HG03135 (cell line): ENCODE measurements at regions not wholly inside any gene's neighbourhood (a gene's known extent, or its start where the extent isn't known, plus 50 kb on each side); places are given as distances from the start of the nearest gene placed in this dataset.

ENCODE experiments used
- ATAC-seq: cut with Tn5 transposase; IDR thresholded peaks from one replicate; pipeline ENCODE4 v1.9.1; 2021; ENCODE audit warnings: mild to moderate bottlenecking, moderate library complexity; ENCODE audit not compliant: unreplicated experiment

GRCh38 chr18:45255197-45255890 is 359.9 kb upstream of the SLC14A2 start:
- no peak for ATAC-seq

GRCh38 chr18:45260125-45260524 is 355.2 kb upstream of the SLC14A2 start:
- ATAC-seq: no peak

- no peak for ATAC-seq
Observed at GRCh38 chr18:45266023-45266422, 349.3 kb upstream of the SLC14A2 start.

- ATAC-seq: no peak
Observed at GRCh38 chr18:45267622-45268021, 347.7 kb upstream of the SLC14A2 start.

- ATAC-seq: no peak
Observed at GRCh38 chr18:45268583-45268982, 346.7 kb upstream of the SLC14A2 start.

GRCh38 chr18:45270289-45270771 is 344.9 kb upstream of the SLC14A2 start:
- no peak for ATAC-seq

GRCh38 chr18:45274026-45274425 is 341.2 kb upstream of the SLC14A2 start:
- no peak for ATAC-seq

- no peak for ATAC-seq
Observed at GRCh38 chr18:45275367-45276113, 339.7 kb upstream of the SLC14A2 start.

- ATAC-seq: no peak
Observed at GRCh38 chr18:45276878-45277277, 338.4 kb upstream of the SLC14A2 start.

GRCh38 chr18:45277908-45278307 is 337.4 kb upstream of the SLC14A2 start:
- ATAC-seq: no peak

GRCh38 chr18:45280481-45281276 is 334.6 kb upstream of the SLC14A2 start:
- ATAC-seq: no peak

- ATAC-seq: no peak
Observed at GRCh38 chr18:45282101-45282812, 333.0 kb upstream of the SLC14A2 start.

- no peak for ATAC-seq
Observed at GRCh38 chr18:45284174-45284573, 331.1 kb upstream of the SLC14A2 start.

GRCh38 chr18:45284851-45285250 is 330.4 kb upstream of the SLC14A2 start:
- no peak for ATAC-seq

GRCh38 chr18:45285251-45285650 is 330.0 kb upstream of the SLC14A2 start:
- no peak for ATAC-seq

- ATAC-seq: no peak
Observed at GRCh38 chr18:45286431-45286830, 328.8 kb upstream of the SLC14A2 start.

GRCh38 chr18:45287531-45287930 is 327.7 kb upstream of the SLC14A2 start:
- ATAC-seq: no peak

- ATAC-seq: no peak
Observed at GRCh38 chr18:45290364-45290763, 324.9 kb upstream of the SLC14A2 start.

- no peak for ATAC-seq
Observed at GRCh38 chr18:45291621-45292615, 323.4 kb upstream of the SLC14A2 start.

- ATAC-seq: no peak
Observed at GRCh38 chr18:45295388-45295787, 319.9 kb upstream of the SLC14A2 start.
